Islet precursor cell (in vitro differentiated cells): ENCODE measurements at regions not wholly inside any gene's neighbourhood (a gene's known extent, or its start where the extent isn't known, plus 50 kb on each side); places are given as distances from the start of the nearest gene placed in this dataset.
"Not testable (repeated sequence)": the region's sequence is repeated elsewhere in the genome, so short reads cannot be mapped to it uniquely, and the experiment has no call there.

ENCODE experiments used
- DNase-seq: peaks from one replicate; pipeline ENCODE4 v3.0.0-alpha.2; 2018

DNA sequence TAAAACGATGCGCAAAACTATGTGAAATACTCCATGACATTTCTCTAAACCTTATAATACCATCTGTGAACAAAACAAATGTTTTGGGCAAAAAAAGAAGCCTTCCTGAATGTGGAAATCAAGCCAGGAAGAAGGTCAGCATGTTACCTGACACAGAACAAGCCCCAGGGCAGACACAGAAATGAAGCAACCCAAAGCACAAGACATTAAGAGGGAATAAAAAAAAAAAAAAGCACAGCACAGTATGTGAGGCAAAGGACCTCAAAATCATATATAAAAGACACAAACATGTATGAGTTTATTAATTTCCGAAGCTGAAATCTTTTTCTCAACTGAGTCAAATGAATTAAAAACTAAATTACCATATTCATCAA is 161.8 kb downstream of the SKIDA1 start:
- DNase-seq = no peak

DNA sequence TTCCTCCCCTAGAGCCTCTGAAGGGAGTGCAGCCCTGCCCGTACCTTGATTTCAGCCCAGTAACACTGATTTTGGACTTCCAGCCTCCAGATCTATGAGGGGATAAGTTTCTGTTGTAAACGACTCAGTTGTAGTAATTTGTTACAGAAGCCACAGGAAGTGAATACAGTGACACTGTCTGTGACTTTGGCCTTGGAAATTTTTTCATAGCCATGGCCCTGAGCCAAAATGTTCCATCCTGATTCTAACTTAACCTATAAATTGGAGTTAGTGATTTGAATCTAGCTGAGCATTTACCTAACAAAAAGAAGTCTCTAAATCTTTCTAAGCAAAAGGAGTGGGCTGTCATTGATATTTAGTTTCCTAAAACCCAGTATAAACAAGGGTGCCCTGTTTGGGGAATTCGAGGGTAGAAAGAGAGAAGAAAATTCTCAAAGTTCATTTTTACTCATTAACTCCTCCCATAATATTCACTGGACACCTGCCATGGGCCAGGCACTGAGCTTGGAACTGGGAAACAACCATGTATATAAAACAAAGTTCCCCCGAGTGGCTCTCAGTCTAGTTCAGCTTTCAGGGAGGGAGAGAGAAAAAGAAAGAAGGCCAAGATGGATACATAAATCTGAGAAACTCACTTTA is 162.3 kb downstream of the SKIDA1 start:
- DNase-seq = no peak

DNA sequence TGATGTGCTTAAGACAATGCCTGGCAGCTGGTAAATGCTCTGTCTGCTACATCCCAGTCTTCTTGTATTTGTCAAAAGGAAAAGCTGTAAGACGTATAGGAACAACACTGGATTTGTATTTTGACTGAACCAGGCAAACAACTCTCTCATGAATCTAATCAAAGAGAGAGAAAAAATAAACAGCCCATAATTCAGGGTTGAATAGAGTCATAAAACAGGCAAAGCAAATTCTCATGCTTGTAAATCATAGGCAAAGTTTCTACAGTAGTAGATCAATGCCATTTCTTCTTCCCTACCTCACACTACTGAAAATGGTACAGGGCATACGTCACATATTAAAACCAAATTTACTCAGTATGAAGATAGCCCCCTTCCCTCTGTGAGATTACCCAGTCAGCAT is 166.3 kb downstream of the SKIDA1 start:
- DNase-seq = no peak

DNA sequence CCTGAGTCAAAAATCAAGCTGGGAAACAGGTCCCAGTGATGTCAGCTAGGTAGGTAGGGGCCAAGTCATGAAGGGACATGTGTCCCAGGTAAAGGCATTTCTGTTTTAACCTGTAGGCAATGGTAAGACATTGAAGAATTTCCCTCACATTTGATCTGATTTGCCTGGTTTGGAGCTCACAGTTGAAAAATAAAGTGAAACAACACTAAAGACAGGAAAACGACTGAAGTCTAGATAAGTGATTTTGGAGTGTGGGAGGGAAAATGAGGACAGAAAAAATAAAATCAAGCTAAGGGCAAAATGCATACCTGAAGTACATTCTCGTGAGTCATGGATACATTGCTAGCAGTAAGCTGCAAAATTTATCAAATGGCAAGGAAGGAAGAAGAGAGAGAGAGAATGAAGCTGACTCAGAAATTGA is 169.9 kb downstream of the SKIDA1 start:
- DNase-seq = no peak

DNA sequence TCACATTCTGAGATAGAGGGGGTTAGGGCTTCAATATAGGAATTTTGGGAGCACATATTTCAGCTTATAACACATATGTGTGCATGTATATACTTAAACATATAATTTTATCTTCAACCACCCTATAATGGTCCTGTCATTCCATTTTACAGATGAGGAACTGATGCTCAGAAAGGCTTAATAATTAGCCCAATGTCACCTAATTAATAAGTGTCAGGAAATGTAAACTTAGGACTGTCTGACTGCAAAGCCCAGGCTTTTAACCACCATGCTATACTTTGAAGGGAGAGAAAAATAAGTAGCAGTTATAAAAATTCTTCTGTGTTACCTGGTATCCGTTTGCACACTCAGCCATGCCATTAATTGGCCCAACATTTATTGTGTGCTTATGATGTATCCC is 172.6 kb downstream of the SKIDA1 start:
- DNase-seq = no peak

DNA sequence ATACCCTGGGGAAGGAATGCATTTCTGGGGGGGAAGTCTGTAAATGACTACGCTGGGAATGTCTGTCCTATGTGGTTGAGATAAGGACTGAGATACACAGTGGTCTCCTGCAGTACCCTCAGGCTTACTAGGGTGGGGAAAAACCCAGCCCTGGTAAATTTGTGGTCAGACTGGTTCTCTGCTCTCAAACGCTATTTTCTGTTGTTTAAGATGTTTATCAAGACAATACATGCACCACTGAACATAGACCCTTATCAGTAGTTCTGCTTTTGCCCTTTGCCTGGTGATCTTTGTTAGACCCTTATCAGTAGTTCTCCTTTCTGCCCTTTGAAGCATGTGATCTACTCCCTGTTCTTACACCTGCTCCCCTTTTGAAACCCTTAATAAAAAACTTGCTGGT is 173.9 kb downstream of the SKIDA1 start:
- peak; percentile 73 for DNase-seq

- no peak for DNase-seq
Measured at GRCh38 chr10:21349912-21350286, 175.6 kb downstream of the SKIDA1 start.

DNA sequence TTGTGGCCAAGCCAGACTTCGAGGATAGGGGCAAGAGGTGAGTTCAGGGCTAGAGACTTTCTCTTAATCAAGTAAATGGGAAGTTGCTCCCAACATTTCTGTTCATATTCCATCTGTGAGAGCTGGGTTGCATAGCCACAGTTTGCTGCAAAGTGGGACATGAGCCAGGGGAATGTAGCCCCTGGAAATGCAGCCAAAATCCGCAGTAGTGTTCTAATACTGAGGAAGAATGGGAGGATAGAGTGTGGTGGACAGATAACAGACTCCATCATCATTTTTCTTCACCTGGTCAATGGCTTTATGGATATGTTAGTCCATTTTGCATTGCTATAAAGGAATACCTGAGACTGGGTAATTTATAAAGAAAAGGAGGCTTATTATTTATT is 177.7 kb downstream of the SKIDA1 start:
- DNase-seq = no peak

DNA sequence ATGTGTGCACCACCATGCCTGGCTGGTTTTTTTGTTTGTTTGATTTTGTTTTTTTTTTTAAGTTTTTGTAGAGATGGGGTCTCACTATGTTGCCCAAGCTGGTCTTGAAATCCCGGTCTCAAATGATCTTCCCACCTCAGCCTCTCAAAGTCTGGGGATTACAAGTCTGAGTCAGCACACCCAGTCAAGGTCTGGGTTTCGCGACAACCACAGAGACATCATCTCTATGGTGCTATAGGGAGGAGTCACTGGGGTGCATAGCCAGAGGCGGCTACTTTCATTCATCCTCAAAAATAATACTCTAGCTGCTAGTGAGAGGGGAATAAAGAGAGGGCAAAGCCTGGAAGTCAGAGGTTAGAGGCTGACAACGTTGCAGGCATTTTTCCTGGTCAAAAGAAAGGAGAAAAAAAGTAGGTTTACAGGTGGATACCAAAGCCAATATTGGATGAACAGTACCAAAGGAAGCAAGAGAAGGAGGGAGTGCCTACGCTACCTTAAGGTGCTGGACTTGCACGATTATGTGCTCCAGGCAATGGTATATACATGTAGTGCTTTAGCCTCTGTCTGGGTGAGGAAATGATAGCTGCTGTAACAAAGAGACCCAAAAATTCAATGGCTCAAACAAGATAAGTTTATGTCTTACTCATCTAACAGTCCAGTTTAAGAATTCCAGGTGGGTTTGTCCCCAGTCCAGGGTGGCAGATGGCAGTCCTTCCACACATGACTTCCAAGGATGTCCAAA is 178.3 kb downstream of the SKIDA1 start:
- DNase-seq = no peak

DNA sequence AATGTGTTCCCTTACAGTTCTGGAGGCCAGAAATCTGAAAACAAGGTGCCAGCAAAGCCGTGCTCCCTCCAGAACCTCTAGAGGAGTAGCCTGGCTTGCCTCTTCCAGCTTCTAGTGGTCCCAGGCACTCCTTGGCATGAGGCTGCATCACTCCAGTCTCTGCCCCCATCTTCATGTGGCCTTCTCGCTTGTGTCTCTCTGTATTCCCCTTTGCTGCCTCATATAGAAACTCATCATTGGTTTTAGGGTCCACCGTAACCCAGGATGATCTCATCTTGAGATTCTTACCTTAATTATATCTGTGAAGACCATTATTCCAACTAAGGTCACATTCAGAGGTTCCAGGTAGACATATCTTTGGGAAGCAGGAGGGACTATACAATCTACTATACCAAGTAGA is 182.4 kb downstream of the SKIDA1 start:
- DNase-seq = no peak

DNA sequence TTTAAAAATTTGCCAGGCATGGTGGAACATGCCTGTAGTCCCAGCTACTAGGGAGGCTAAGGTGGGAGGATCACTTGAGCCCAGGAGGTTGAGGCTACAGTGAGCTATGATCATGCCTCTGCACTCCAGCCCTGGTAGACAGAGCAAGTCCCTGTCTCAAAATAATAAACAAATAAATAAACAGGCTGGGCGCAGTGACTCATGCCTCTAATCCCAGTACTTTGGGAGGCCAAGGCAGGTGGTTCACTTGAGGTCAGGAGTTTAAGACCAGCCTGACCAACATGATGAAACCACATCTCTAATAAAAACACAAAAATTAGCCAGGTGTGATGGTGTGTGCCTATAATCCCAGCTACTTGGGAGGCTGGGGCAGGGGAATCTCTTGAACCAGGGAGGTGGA is 183.0 kb downstream of the SKIDA1 start:
- DNase-seq = not testable (repeated sequence)

DNA sequence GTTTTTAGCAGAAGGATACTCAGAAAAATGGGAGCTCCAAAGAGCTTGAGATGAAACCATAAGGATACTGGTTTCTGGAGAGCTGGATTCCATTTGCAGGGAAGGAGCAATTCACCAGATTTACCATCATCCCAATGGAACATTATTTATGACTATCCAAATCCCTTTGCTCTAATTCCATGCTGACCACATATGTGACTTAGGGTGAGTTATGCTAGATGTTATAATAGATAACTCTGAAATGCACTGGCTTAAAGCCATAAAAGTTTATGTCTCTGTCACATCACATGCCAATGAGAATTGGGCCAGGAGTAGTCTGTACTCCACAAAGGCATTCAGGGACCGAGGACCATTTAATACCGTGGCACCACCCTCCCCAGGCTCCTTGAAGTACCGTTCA is 185.2 kb downstream of the SKIDA1 start:
- DNase-seq = no peak

DNA sequence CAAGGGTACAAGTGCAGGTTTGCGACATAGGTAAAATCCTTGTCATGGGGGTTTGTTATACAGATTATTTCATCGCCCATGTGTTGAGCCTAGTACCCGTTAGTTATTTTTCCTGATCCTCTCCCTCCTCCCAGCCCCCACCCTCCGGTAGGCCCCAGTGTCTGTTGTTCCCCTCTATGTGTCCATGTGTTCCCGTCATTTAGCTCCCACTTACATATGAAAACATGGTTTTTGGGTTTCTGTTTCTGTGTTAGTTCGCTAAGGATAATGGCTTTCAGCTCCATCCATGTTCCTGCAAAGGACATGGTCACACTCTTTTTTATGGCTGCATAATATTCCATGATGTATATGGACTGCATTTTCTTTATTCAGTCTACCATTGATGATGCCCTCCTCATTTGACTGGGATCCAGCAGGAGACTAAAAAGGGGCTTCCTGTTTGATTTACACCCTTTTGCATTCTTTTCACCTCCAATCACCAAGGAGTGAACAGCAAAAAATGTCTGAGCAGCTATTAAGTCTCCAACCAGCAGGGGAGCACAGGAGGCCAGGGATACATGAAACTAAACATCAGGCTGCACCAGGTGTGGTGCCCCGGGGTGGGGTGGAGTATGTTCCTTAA is 188.2 kb downstream of the SKIDA1 start:
- peak; percentile 57 for DNase-seq

GRCh38 chr10:21336476-21337170 is 188.9 kb downstream of the SKIDA1 start:
- peak; percentile 96 for DNase-seq

DNA sequence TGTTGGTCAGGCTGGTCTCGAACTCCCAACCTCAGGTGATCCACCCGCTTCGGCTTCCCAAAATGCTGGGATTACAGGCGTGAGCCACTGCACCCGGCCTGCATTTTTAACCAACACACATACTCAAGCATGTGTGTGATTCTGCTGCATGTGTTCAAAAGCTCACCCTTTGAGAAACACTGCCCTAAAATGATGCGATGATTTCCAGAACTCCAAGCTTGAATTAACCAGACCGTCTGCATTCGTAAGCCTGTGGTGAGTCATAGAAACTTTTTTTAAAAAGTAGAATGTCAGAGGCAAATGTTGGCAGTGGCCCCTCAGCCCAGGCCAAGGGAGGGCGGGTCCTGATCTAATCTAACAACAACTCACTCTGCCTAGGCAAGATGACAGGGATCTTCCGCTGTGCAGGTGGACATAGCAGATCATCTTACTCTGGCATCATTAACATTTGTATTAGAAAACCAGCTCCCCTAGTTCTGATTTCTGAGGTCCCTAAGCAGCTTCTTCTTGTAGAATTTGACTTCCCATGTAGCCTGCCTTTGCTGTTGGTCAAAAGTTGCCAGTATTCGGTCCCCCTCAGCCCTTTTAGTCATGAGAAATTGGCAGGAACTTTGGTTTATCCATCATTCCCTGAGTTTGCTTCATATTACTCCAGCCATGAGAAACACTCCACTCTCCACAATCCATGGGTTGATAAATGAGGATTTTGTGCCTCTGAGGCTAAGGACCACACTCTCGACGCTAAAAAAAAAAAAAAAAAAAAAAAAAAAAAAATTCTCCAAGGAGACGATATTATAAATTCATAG is 190.4 kb downstream of the SKIDA1 start:
- DNase-seq = peak; percentile 97

DNA sequence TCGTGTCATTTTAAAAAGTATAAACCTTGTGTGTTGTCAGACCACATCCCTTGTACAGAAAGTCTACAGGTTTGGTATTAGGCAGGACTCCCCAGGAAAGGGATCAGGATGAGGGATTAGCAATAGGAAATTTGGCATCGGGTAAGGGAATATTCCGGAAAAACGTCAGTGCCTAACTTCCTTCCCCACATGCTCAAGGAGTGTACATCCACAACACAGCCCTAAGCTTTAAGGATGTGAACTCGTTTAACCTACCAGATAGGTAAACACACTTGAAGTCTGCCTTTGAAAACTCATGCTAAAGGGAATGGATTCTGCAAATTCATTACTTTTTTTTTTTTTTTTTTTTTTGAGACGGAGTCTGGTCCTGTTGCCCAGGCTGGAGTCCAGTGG is 194.9 kb downstream of the SKIDA1 start:
- DNase-seq = no peak

DNA sequence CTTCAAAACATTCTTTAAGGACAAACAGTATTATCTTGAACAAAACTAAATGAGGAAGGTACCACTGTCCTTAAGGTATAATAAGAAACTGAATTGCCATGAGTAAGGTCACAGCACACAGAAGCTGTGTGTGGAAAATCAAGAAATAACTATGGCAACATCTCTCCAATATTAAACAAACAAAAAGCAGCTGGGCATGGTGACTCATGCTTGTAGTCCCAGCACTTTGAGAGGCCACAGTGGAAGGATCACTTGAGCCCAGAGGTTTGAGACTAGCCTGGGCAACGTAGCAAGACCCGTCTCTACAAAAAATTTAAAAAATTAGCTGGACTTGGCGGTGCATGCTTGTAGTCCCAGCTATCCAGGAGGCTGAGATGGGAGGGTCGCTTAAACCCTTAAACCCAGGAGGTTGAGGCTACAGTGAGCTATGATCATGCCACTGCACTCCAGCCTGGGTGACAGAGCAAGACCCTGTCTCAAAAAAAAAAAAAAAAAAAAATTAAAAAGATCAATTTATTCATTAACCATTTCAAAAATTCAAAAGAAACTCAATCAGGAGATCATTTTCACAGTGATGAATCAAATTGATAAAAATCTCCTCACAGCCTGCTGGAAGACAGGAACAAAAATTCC is 195.4 kb downstream of the SKIDA1 start:
- DNase-seq = no peak

DNA sequence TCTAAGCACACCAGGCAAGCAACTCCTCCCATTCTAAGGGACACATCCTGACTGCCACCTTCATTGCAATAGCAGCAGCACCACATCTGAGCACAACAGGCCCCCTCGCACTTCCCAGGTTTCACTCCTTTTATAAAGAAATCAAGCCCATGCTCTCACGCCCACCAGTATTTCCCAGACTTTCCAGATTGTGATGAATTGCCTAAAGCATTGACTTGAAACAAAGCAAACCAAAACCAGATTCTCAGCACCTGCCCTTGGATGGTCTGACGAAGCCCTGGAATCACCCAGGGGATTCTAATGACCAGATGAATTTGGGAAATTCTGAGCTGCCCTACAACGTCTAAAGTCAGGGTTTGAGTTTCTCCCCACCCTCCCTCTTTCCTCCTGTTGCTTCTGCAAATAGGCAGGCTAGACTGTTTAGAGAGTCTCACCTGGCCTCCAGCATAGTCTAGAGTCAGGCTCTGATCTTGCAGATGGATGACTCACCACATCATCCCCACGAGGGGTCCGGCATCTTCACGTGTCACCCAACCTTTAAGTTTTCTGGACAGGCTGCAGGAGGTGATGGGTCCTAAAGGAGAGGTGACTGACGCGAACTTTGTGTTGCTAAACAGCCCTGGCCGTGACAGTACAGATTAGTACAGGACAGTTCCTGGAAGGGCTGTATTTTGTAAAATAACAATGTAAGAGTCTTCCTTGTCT is 198.0 kb downstream of the SKIDA1 start:
- DNase-seq = peak; percentile 90

- DNase-seq = no peak
Measured at GRCh38 chr10:21326594-21327288, 198.7 kb downstream of the SKIDA1 start.

DNA sequence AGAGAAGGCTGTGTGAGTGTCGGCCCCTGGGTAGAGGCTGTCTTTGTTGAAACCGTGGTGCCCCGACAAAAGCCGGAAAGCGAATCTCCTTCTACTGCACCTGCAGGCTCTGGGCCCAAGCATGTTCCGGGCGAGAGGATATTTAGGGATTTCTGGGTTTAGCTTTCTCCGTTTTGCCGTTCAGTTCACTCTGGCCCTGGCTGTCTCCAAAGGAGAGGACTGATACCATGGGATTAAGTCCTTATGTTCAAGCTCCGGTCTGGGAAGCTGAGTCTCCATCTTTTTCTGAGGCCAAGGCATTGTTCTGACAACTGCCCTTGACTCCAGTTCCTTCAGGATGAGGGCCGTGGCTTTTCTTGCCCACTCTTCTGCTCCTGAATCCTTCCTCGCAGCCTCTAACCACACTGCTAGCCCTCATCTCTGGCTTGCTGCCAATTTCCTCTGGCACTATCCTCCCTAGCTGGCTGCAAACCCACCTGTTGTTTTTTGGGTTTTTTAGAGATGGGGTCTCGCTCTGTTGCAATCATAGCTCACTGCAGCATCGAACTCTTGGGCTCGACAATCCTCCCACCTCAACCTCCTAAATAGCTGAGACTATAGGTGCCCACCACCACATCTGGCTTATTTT is 206.8 kb downstream of the SKIDA1 start:
- DNase-seq = no peak

DNA sequence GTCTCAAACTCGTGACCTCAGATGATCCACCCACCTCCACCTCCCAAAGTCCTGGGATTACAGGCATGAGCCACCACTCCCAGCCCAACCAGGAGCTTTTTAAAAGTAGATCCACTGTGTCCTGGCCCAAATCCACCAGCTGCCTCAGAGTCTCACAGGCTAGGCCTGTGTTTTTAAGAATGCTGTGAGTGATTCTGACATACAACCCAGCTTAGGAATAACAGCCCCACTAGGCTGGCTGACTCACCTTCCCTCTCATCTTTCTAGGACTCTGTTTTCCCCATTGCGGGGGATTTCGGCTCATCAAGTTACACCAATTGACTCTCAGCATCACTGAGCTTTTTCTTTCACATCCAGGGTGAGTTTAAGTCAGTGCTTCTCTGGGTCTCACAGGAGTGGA is 207.6 kb downstream of the SKIDA1 start:
- peak; percentile 71 for DNase-seq
